ENCODE measurements at regions not wholly inside any gene's neighbourhood (a gene's known extent, or its start where the extent isn't known, plus 50 kb on each side); places are given as distances from the start of the nearest gene placed in this dataset.

GRCh38 chr10:60711496-60711895 lies 66.8 kb upstream of the CDK1 start:
- TF ChIP-seq CTCF (conservative IDR thresholded peaks at IDR 0.05; ENCODE audit: low read depth in 2 of 2) (no peak), EZH2 (IDR thresholded peaks at IDR 0.05; ENCODE audit: low read depth, unreplicated experiment) (no peak), REST (IDR thresholded peaks at IDR 0.05; ENCODE audit: unreplicated experiment) (no peak), JUNB (IDR thresholded peaks at IDR 0.05; ENCODE audit: unreplicated experiment) (no peak), POLR2AphosphoS5 (IDR thresholded peaks at IDR 0.05; ENCODE audit: low read depth) (no peak), CREB1 (CRISPR knock-in tag; IDR thresholded peaks at IDR 0.05; ENCODE audit: low read depth) (no peak)

Data from GM23338 (cell line).